Activated naive CD4-positive, alpha-beta T cell treated with anti-CD3 and anti-CD28 coated beads, Interleukin-2, amount 50 U/mL, for 16 hours (primary cell): ENCODE measurements at regions not wholly inside any gene's neighbourhood (a gene's known extent, or its start where the extent isn't known, plus 50 kb on each side); places are given as distances from the start of the nearest gene placed in this dataset.
A peak's percentile ranks its signal among the peaks of the same experiment; 100 is the strongest.
"Not testable (repeated sequence)": the region's sequence is repeated elsewhere in the genome, so short reads cannot be mapped to it uniquely, and the experiment has no call there.

ENCODE experiments used
- DNase-seq: peaks from one replicate; pipeline ENCODE4 v3.0.0-alpha.2; 2020

- DNase-seq, result no peak
Observed at GRCh38 chr6:152811785-152812184, 61.2 kb downstream of the VIP start.

DNA sequence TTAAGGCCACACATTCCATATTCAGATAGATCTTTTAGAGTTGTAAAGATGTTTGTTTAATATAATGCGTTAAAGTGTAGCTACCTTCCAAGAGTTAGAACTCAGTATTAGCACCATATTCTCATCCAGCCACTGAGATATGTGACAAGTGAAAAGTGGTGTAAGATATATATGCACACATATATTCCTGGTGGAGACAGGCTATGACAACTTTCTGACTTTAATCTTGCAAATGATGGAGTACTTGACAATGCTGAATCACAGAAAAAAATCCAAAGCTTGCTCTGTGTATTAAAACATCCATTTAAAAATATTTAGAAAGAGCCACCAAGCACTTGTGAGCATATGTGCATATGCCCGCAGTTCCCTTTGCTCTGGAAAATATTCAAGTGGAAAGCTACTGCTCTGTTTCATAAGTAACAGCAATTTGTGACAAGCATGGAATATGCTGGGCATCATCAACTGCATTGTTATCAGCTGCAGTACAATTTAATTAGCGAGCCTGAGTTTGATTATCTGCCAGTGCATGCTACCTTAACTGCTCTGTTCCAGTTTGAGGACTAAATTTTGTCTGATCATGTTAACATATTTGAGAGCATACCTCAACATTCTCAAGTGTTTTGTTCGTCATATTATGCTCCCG is 64.8 kb downstream of the VIP start:
- DNase-seq, result no peak

- DNase-seq, result no peak
Observed at GRCh38 chr6:152816055-152816454, 65.5 kb downstream of the VIP start.

- DNase-seq, result no peak
Observed at GRCh38 chr6:152821525-152821924, 70.9 kb downstream of the VIP start.

GRCh38 chr6:152824666-152825065 is 74.1 kb downstream of the VIP start:
- no peak for DNase-seq

DNA sequence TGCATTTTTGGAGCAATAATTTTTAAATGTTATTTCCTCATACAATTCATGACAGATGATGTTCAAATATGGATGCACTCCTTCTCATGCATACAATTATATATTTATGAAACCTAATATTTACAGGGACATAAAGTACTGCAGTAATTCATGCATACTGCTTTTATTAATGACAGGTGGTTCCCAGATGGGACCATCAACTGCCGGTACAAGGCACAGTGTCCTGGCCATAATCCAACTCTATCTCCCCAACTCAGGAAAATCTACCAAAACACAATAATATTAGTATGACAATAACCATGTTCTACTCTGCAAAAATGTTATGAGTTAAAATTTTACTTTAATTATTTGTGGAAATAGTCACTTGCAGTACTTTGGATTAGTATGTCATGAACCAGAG is 77.8 kb downstream of the VIP start:
- no peak for DNase-seq

- not testable (repeated sequence) for DNase-seq
Observed at GRCh38 chr6:152834366-152834765, 83.8 kb downstream of the VIP start.

- DNase-seq, result no peak
Observed at GRCh38 chr6:152836523-152836922, 85.9 kb downstream of the VIP start.

DNA sequence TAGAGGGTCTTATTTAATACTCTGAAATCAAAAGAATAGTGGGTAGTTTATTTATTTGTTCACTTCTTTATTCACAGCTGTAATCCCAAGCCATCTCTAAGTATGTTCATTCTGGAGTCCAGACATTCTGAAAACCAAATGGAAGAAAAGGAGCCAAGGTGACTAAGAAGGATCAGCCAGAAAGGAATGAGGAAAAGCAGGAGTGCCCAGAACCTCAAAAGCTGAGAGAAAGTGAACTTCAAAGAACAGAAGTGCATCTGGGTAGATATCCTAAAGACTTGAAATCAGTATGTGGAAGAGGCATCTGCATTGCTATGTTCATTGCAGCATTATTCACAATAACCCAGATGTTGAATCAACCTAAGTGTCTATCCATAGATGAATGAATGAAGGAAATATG is 94.8 kb downstream of the VIP start:
- no peak for DNase-seq

DNA sequence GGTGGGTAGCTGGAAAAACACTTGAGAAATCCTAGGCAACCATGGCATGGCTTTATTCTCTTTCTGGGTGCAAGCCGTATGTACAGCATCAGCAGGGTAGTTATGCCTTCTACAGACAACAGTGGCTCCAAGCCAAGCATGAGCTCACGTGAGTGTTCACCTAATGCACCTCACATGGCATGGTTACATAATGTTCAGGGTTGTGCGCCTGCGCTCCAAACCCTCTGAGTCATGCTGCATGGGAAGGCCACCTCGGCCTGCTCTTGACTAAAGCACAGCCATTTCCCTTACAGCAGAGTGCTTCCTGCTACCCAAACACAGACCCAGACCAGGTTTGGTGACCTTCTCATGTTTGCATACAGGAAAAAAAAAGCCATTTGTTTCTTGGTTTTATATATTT is 96.2 kb downstream of the VIP start:
- no peak for DNase-seq

DNA sequence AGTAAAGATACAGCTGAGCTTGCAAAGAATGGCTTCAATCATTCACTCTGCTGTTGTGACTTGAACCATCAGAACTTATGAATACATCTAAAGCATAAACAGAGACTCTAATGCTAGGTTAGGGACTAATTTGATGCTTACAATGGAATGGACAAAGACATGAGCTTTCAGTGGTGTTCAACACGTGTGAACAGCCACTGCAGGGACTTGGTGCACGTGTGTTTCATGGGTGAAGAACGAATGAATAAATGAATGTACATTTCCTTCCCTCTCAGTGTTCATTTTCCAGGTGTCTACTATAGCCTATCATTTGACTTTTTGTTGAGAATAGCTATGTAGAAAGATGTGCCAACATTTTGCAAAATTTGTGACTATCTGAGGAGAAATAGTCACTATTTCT is 98.3 kb downstream of the VIP start:
- DNase-seq, result no peak

GRCh38 chr6:152854086-152854795 is 103.6 kb downstream of the VIP start:
- DNase-seq, result no peak

- no peak for DNase-seq
Observed at GRCh38 chr6:152858141-152858540, 107.5 kb downstream of the VIP start.

- no peak for DNase-seq
Observed at GRCh38 chr6:152859225-152859624, 108.6 kb downstream of the VIP start.

- peak; percentile 62 for DNase-seq
Observed at GRCh38 chr6:152863618-152864326, 113.2 kb downstream of the VIP start.

GRCh38 chr6:152874267-152874666 is 108.6 kb downstream of the FBXO5 start:
- DNase-seq, result no peak

DNA sequence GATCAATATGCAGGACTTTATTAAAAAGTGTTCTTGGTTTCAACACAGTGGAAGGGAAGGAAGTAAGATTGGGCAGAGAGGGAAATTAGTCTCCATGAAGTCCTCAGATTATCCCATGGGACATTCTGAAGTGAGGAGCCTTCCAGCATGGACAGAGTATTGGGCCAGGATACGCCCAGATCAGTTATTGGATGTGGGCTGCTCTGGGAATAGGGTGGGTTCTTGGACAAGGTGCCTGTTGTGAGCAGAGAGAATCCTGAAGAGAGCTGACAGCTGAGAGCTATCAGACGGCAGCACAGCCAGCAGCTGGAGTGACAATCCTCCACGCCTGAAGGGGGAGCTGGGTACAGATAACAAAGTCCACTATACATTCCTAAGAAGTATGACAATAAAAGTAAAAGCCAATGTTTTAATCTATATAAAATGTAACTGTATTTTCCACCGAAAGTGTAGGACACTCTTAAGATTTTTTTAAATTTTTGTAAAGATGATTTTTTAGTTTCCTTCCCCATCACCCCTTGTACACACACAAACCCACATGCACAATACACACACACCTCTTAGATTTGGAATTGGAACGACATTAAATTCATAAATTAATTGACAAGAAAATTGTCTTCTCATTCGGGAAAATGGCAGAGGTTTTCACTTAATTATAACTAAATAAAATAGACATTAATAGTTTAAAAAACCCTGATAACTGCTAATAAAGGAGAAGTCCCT is 107.8 kb downstream of the FBXO5 start:
- no peak for DNase-seq

DNA sequence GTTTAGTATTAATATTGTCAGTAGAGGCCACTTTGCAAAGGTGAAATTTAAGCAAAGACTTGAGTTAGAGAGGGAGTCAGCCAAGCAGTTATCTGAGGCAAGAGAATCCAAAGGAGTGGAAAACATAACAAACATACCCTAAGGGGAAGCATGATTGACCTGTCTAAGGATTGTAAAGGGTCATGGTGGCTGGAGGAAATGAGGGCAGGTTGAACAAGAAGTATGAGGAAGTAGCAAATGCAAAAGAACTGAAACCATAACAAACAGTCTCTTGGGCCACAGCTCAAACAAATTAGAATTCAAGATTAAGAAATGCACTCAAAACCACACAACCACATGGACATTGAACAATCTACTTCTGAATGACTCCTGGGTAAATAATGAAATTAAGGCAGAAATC is 103.2 kb downstream of the FBXO5 start:
- no peak for DNase-seq

GRCh38 chr6:152893187-152893586 is 89.7 kb downstream of the FBXO5 start:
- DNase-seq, result no peak

DNA sequence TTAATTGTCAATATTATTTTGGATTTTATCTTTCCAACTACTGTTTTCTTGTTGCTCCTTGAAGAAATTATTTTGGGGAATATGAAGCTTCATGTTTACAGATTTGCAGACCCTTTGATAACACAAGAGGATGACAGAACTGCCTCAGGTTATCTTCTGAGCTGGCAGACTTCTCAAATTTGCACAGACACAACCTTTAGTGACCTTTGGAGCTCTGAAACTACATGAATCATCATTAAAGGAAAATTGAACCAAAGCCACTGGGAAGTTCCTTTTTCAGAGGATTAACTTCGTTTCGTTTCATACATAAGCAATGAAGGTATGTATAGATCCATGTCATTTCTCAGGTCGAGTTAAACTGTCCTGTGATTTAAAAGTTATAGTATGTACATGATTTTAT is 85.9 kb downstream of the FBXO5 start:
- no peak for DNase-seq

DNA sequence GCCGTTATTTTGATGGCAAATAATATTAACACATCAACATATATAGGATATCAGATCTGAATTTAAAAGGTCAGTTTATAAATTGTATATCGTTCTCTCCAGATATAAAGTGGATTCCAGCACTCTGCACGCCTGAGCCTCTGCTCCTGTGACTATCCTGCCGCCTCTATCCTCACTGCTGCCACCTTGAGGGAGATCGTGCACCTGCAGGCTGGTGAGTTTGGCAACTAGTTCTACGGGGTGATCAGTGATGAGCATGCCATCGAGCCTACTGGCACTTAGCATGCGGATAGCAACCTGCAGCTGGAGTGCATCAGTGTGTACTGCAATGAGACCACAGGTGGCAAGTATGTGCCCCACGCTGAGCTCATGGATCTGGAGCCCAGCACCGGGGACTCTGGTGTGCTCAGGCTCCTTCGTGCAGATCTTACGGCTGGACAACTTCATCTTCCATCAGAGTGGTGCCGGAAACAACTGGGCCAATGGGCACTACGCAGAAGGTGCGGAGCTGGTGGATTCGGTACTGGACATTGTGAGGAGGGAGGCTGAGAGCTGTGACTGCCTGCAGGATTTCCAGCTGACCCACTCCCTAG is 84.9 kb downstream of the FBXO5 start:
- peak; percentile 68 for DNase-seq

DNA sequence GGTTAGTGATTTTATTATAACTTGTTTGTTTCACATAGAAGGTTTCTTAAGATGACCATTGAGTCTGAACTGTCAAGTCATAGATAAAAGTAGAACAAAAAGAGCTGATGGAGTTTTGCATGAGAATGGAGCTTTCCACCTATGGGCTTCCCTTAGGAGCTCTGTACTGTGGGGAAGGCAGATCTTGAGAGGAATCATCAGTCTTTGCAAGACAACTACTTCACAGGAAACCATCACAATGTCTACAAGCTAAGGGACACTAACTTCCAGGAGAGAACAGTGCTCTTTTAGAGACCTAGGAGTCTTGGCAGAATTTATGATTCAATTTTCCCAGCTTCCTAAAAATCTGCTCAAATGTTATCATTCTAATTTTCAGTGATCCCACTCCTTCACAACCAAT is 78.2 kb downstream of the FBXO5 start:
- DNase-seq, result no peak
